HG03457 (cell line): ENCODE measurements at regions not wholly inside any gene's neighbourhood (a gene's known extent, or its start where the extent isn't known, plus 50 kb on each side); places are given as distances from the start of the nearest gene placed in this dataset.

Experiments
- ATAC-seq: cut with Tn5 transposase; IDR thresholded peaks from one replicate; pipeline ENCODE4 v1.9.1; 2021; ENCODE audit warnings: moderate number of reproducible peaks; ENCODE audit not compliant: unreplicated experiment

DNA sequence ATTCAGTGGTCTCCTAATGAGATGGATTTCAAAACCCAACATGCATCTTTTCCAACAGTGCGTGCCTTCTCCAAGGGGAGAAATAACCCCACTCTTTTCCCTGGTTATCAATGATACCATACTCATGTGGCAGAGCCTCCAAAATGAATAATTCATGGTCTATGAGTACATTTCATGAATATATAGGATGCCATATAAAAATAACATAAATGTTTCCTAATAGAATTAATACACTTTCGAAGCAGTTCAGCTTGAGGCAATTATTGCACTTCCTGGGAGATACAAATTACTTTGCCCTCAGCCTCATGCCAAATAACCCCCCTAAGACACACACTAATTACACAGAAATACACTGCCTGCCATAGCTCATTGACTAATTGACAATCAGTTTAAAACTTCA, 318.6 kb downstream of the ZSWIM6 start:
- ATAC-seq = no peak

DNA sequence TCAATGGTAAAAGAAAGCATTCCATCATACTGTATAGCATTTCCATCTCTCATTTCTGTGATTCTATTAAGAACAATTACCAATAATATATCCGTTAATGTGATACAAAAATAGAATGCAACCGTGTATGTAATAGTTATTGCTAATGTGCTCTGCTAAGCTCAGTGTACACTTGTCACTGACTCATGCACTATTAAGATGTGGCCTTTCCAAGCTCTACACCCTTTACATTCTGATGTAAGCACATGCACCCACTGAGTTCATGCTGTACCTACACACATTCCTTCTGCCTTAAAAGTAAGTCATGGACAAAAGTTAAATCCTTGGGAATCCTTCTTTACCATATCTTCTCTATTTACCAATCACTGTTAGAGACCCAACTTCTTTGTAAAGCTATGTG, 319.1 kb downstream of the ZSWIM6 start:
- no peak for ATAC-seq

DNA sequence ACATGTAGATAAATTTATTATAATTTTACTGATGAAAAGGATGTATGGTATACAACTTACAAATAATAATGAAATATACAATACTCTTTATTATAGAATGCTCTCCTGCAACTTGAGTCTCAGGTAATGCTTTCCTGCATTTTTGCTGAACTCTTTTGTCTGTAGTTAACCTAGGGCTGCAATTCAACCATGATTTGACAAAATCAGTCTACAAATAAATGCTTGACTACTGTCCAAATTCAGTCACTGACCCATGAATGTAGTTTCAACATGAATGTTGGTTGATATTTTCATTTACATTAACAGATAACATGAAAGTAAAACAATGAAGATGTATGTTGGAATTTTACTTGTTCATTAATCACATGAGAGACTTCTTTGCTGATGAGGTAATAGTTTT, 320.9 kb downstream of the ZSWIM6 start:
- ATAC-seq = no peak

DNA sequence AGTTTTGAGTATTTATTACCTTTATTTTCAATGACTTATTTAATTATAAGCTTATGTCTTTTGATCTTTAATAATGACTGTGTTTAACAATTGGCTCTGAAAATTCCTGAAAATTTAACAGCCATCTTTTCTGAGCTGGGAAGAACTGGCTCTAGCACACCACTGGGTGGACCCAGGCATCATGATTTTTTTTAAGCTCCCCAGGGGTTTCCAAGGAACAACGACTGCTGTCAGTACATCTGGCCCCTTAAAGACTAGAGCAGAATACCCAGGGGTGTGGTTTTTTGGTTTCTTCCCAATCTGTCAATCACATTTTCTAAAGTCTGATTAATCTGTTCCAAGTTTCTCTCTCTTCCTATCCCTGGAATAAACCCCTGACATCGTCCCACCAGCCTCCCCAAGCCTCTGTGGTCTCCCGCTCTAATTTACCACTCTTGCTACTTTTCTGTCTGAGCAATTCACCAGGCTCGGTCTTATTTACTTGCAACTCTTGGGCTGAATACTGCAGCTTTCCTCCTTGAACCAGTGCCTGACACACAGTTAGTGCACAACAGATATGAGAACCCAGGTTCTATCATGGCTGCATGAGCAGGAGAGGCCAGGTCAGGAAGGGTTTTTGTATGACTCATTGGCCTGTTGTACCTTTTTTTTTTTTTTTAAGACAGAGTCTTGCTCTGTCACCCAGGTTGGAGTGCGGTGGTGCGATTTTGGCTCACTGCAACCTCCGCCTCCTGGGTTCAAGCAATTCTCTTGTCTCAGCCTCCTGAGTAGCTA, 321.9 kb downstream of the ZSWIM6 start:
- ATAC-seq = no peak

DNA sequence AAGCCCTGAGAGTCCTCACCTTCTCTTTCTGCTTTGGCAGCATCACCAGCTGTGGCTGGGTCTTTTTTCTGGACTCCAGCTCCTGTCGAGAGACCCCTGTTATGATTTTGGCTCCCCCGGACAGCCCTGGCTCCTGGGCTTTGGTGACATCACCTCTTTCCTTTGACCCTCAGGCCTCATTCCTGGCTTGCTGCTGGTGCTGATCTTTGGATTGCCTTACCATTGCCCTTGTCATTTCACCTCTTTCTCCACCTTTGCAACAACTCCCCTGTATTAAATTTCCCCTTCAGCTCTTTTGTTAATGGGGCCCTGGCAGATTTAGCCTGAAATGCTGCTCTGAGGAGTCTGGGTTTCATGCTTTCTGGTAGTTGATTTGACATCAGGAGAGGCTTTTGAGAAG, 322.8 kb downstream of the ZSWIM6 start:
- no peak for ATAC-seq

DNA sequence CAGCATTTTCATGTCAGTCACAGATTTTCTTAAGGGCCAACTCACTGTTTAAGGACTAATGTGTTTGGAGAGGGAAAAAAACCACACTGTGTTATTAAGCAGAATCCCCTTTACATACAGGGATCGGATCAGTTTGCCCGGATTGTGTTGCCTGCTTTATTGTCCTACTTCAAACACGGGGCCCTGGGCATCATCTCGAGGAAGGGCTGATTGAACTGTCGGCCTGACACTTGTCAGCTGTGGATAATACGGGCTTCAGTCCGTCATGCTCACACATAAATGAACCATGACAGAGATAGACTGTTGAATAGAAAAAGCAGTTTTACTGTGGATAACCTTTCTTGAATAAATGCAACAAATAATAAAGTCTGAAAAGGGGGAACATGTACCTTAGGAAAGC, 325.0 kb downstream of the ZSWIM6 start:
- ATAC-seq = no peak

DNA sequence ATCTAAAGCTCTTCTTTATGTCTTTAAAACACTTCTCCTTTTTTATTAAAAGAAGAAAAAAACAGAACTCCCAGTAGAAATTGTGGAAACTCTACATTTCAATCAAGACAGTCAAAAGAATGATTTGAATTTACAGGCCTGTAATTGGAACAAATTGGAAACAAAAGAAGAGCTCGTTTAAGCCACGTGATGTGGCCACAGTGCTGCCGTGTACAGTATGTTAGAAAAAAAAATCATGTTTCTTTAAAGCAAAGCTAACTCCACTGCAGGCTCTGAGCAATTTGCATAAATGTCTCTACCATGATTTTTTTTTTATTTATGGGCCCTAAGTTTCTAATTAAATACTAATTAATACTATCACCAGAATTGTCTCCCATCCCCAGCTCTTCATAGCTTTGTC, 325.6 kb downstream of the ZSWIM6 start:
- ATAC-seq = no peak

GRCh38 chr5:61658592-61659008, 326.5 kb downstream of the ZSWIM6 start:
- no peak for ATAC-seq

DNA sequence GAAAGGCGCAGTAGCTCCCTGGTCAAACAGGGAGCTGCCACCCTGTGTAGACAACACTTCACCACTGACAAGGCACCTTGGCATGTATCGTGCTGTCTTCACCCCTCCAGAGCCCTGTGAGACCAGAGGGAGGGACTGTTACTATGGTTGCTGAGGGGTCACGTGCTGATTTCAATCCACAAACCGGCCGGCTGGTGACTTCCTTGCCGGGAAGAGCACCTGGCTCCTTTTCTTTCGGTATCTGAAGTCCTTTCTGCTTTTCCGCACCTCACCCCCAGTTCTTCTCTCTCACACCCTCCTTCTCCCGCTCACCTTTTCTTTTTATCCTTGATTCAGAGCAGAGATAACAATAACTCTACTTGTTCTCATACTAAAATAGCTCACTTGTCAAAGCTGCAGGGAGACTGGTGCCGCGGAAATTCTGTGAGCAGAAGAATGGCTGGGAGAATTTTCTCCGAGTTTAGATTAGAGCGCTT, 327.2 kb downstream of the ZSWIM6 start:
- no peak for ATAC-seq

- ATAC-seq = no peak
Observed at GRCh38 chr5:61662670-61663069, 330.6 kb downstream of the ZSWIM6 start.

GRCh38 chr5:61666064-61666621, 334.1 kb downstream of the ZSWIM6 start:
- no peak for ATAC-seq

DNA sequence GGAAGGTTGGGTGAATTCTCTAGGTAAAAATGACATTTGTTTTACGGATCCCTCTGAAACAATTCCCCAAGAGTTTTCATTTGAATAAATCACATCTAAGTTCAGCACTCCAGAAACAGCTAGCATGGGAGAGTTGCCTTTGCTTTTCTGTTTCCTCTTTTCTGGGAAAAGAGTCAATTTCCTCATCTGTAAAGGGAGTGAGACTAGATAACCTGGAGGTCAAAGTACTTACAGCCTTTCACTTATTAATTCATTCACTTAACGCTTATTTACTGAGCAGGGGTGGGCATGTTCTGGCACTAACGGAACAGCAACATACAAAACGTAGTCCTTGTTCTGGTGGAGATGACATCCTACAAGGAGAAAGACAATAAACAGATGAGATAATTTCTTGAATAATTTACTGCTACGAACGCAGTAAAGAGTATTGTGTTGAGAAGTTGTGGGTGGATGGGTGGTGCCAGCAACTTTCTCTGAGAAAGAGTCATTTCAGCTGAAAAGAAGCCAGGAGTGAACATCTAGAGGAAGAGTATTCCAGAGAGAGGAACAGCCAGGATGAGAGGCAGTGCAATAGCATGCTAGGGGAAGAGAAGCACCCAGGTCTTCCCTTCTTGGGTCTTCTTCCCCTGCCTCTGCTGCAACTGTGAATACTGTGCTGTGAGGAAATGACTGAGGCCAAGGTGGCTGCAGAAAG, 335.6 kb downstream of the ZSWIM6 start:
- no peak for ATAC-seq

GRCh38 chr5:61669531-61669930, 337.5 kb downstream of the ZSWIM6 start:
- ATAC-seq = no peak

DNA sequence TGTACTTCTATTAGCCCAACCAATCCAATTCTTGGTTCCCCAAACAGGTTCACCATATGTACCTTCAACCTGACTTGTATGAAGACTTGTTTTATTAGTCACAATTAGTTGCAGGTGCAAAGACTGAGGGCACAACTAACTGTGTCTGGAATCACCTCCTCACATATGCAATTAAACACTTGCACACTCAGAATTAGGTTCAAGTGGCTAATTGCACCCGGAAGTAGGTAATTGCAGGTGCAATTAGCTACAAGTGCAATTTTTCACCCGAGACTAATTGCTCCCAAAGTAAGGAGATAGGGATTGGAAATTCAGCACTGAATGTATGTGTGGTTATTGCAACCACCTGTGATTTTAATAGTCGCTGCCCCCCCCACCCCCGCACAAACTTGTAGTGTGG, 338.9 kb downstream of the ZSWIM6 start:
- no peak for ATAC-seq

- no peak for ATAC-seq
Observed at GRCh38 chr5:61673007-61673735, 341.1 kb downstream of the ZSWIM6 start.

DNA sequence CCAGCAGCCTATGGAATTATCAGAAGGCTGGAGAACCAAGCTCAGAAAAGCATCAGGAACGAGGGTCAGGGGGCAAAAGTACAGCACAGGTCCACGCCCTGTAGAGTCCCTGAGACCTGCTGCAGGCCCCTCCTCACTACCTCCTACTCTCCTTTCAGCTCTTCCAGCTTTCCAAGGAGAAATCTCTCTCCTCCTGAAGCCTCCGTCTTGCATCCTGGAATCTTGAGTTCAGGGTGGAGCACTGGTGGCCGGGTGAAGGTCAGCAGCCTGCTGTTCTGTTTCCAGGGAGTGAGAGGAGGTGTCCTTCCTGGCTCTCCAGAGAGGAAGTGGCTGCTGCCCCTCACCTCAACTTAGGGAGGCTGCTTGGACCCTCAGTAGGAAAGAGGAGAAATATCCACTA, 342.3 kb downstream of the ZSWIM6 start:
- ATAC-seq = no peak

- no peak for ATAC-seq
Observed at GRCh38 chr5:61675015-61675692, 343.1 kb downstream of the ZSWIM6 start.

DNA sequence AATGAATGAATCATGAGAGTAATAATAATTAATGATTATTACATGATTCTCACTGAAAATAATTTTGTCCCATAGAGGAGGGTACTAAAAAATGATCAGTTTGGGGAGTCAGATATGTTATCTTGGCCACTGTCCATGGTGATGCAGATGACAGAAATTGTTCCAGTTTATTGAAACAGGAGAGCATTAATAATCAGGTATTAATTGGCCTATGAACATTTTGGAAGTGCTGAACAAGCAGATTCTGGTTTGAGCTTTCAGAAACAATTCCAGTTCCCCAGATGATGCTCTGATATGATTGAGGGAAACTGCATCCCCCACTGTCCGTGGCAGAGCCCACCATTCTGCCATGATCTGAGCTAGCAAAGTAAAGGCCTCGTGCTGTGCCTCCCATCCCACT, 345.2 kb downstream of the ZSWIM6 start:
- no peak for ATAC-seq

GRCh38 chr5:61678966-61679365, 346.9 kb downstream of the ZSWIM6 start:
- ATAC-seq = no peak

DNA sequence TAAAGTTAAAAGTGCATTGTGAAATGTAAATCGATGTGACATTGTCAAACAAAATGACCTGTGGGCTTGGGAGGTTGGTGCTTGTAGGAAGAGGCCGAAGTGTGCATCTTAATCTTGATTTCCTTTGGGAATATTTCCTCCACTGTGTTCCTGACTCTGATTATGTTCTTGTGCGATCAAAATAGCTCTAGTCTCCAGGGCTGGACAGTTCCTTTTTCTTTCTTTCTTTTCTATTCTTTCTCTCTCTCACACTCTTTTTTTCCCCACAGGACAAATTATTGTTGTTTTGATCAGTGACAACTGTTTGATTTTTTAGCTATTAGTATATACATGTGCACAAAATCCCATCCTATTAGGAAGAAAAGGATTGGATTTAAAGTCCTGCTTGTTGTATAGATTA, 347.5 kb downstream of the ZSWIM6 start:
- ATAC-seq = no peak

DNA sequence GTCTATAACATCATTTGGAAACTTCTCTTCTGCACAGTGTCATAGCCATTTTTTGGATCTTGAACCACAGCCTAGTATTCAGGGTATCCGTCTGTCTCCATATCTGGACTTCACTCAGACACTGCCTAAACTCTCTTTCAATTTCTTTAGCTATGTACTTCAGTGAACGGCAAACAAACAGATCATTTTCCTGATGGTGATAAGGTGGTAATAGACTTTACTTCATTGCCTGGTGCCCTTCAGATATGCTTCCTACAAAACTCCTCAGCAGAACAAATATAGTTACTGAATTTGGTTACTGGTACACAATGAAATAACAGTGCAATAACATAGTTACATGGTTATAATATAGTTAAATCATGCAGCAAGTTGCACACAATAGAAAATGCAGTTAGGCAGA, 348.2 kb downstream of the ZSWIM6 start:
- no peak for ATAC-seq
